ENCODE measurements at regions not wholly inside any gene's neighbourhood (a gene's known extent, or its start where the extent isn't known, plus 50 kb on each side); places are given as distances from the start of the nearest gene placed in this dataset.

DNA sequence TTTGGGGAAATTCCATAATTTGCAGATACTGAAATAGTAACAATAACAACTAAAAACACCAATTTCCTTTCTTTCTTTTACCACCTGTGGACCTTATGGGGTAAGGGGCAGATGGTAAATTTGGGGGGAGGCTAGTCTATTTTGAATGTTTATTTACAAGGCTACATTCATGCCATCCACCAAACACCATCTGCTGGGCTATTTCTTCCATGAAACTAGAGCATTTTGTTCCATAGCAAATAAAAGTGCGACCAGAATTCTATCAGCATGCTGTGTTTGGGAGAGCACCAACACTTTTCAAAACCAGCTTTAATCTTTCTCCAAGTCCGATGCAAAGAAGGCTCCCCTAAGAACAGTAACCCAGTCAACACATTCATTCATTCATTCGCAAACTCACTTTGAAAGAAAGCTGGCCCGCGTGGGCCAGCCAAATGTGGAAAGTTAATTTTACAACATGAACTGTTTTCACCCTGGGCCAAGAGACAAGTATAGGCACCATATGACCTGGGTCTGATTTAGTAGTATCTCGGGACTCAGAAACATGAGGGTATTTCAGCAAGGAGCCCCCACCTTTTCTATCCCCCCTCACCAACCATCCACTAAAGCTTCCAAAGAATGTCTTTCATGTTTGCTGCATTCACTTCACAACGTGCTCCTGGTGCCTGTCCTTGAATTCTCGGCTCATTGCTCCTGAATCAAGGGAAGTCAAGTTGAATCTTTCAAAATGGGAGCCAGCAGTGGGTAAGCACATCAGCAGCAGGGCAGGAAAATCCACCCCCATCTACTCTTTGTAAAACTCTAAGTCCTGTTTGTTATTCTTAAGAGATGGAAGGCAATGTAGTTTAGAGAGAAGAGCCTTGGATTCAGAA lies 210.6 kb downstream of the C1D start:
- Histone ChIP-seq H3K4me3 (no peak overlapping the region), H3K4me1 (ENCODE audit: control insufficient read depth, insufficient read depth, low read length) (no peaks in the 10 kb centered on the region), H3K9me3 (replicated peaks; ENCODE audit: control insufficient read depth, insufficient read depth, low read length) (no peaks in the 10 kb centered on the region), H3K27ac (ENCODE audit: control insufficient read depth, insufficient read depth) (no peak overlapping the region), H3K9ac (ENCODE audit: control insufficient read depth, insufficient read depth, low read length) (no peak overlapping the region), H3K36me3 (ENCODE audit: control insufficient read depth in 2 of 2, insufficient read depth in 2 of 2, low read length in 1 of 2) (no peaks in the 10 kb centered on the region), H3K79me2 (ENCODE audit: control insufficient read depth, insufficient read depth, low read length) (no peaks in the 10 kb centered on the region), H3K4me2 (ENCODE audit: control insufficient read depth, insufficient read depth) (no peak overlapping the region), H4K20me1 (ENCODE audit: control insufficient read depth, insufficient read depth) (no peaks in the 10 kb centered on the region), H3K27me3 (replicated peaks in 1 of 2; ENCODE audit: control insufficient read depth in 2 of 2, insufficient read depth in 2 of 2, low read length in 1 of 2) (no peaks in the 10 kb centered on the region; a peak in 1 of 4 replicates), H2AFZ (ENCODE audit: control insufficient read depth, low read depth, low read length) (no peak overlapping the region)
- FAIRE-seq: no peak
- DNase-seq (ENCODE audit: low read depth, low spot score): no peak
- ChIA-PET CTCF (interaction anchor here (1.3 to 1.8 kb wide), 2 partner anchors 7 to 10 kb away, joined by 4 to 8 read pairs; no protein-coding TSS in a partner anchor), POLR2A (no interaction called here), RAD21 (ENCODE audit: unreplicated experiment) (interaction anchor here (0.7 kb wide), 1 partner anchor 1424 kb away, joined by 3 read pairs; no protein-coding TSS in a partner anchor), SMC1A (ENCODE audit: uncharacterized antibody, unreplicated experiment) (no interaction called here)
- in situ Hi-C loops (cut with MboI) (no loop called here), intact Hi-C loops (cut with micrococcal nuclease; ENCODE audit: unreplicated experiment) (loop anchor here (2.0 kb wide), 1 partner anchor 179 kb away; no protein-coding TSS in a partner anchor)
- TF ChIP-seq, protein P1, sequence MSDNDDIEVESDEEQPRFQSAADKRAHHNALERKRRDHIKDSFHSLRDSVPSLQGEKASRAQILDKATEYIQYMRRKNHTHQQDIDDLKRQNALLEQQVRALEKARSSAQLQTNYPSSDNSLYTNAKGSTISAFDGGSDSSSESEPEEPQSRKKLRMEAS (IDR thresholded peaks at IDR 0.05; ENCODE audit: low read depth, low read length): no peak
- TF ChIP-seq SP1 (IDR thresholded peaks at IDR 0.05; ENCODE audit: low read depth, low read length) (no peak), PKNOX1 (IDR thresholded peaks at IDR 0.05) (no peak), STAT3 (IDR thresholded peaks at IDR 0.05; ENCODE audit: low read depth, low read length) (no peak), DPF2 (IDR thresholded peaks at IDR 0.05) (no peak), ZBTB4 (CRISPR knock-in tag; IDR thresholded peaks at IDR 0.05) (no peak), IRF4 (IDR thresholded peaks at IDR 0.05; ENCODE audit: low read depth, low read length) (no peak)
- WGBS (ENCODE audit: insufficient coverage, insufficient replicate concordance, low lambda C conversion rate, missing lambda C conversion rate): 43% methylated on average over 8 of the region's 8 CpGs
- no TSS peak for BruUV-seq (replicated peaks)
- ATAC-seq: no peak

Data from GM12878 (cell line).